Neural cell (in vitro differentiated cells): ENCODE measurements at regions not wholly inside any gene's neighbourhood (a gene's known extent, or its start where the extent isn't known, plus 50 kb on each side); places are given as distances from the start of the nearest gene placed in this dataset.

ENCODE experiments used
- H2AFZ ChIP-seq: fragments of 200-600, 300-800 bp; sonication (generic), shearing (Covaris generic); 2 replicates; pipeline ENCODE4 v1.6.0; 2014; ENCODE audit warnings: low read depth, mild to moderate bottlenecking, antibody characterized with exemption, low read length, moderate library complexity
- H3F3A ChIP-seq: fragments of 200-600 bp; shearing (Covaris generic); 2 replicates; pipeline ENCODE4 v1.6.1; 2016; ENCODE audit warnings: mild to moderate bottlenecking, moderate library complexity, mixed read lengths, antibody characterized with exemption, low read length; ENCODE audit not compliant: insufficient read depth, poor library complexity, severe bottlenecking
- H3K27ac ChIP-seq: fragments of 200-600, 300-800 bp; sonication (generic), shearing (Covaris generic); 2 replicates; pipeline ENCODE4 v1.5.1; 2014; ENCODE audit warnings: mild to moderate bottlenecking, low read length, moderate library complexity
- H3K27me3 ChIP-seq: fragments of 300-800, 200-600 bp; sonication (generic), shearing (Covaris generic); 2 replicates; pipeline ENCODE4 v1.6.0; 2014; ENCODE audit warnings: mild to moderate bottlenecking, low read depth, low read length, moderate library complexity; ENCODE audit not compliant: insufficient read depth
- H3K36me3 ChIP-seq: fragments of 300-800, 200-600 bp; sonication (generic), shearing (Covaris generic); 2 replicates; pipeline ENCODE4 v1.5.1; 2014; ENCODE audit warnings: mild to moderate bottlenecking, antibody characterized with exemption, low read length, moderate library complexity; ENCODE audit not compliant: insufficient read depth
- H3K4me2 ChIP-seq: fragments of 300-800, 200-600 bp; sonication (generic), shearing (Covaris generic); 2 replicates; pipeline ENCODE4 v1.6.0; 2014; ENCODE audit warnings: mild to moderate bottlenecking, low read length
- H3K4me3 ChIP-seq: fragments of 300-800, 200-600 bp; sonication (generic), shearing (Covaris generic); 2 replicates; pipeline ENCODE4 v1.5.1; 2014; ENCODE audit warnings: mild to moderate bottlenecking, low read length, moderate library complexity
- H3K79me2 ChIP-seq: fragments of 200-600 bp; shearing (Covaris generic); replicated peaks from 2 replicates; pipeline ENCODE4 v1.6.0; 2014; ENCODE audit warnings: mild to moderate bottlenecking, low read length, moderate library complexity; ENCODE audit not compliant: insufficient read depth
- H3K9ac ChIP-seq: fragments of 300-800, 200-600 bp; sonication (generic), shearing (Covaris generic); 2 replicates; pipeline ENCODE4 v1.6.1; 2016; ENCODE audit warnings: mild to moderate bottlenecking, low read length, mixed read lengths
- H3K9me2 ChIP-seq: fragments of 200-600 bp; shearing (Covaris generic); 2 replicates; pipeline ENCODE4 v1.6.1; 2016; ENCODE audit warnings: mild to moderate bottlenecking, low read length, mixed read lengths; ENCODE audit not compliant: insufficient read depth
- H3K9me3 ChIP-seq: fragments of 200-600, 300-800 bp; sonication (generic), shearing (Covaris generic); 2 replicates; pipeline ENCODE4 v1.6.1; 2016; ENCODE audit warnings: mild to moderate bottlenecking, mixed run types, low read length, moderate library complexity, mixed read lengths
- H4K20me1 ChIP-seq: fragments of 200-600 bp; shearing (Covaris generic); 2 replicates; pipeline ENCODE4 v1.6.1; 2016; ENCODE audit warnings: mild to moderate bottlenecking, mixed run types; ENCODE audit not compliant: insufficient read depth
- EP300 ChIP-seq: fragments of 450-650 bp; conservative IDR thresholded peaks from 2 replicates; pipeline ENCODE4 v1.6.1; 2014; ENCODE audit warnings: antibody characterized with exemption, mild to moderate bottlenecking, moderate library complexity; ENCODE audit not compliant: poor library complexity, severe bottlenecking
- EZH2 ChIP-seq: fragments of 200-600, 300-800 bp; shearing (Covaris generic), sonication (generic); IDR thresholded peaks from 2 replicates; pipeline ENCODE4 v1.6.1; 2014; ENCODE audit warnings: antibody characterized with exemption, low read length, borderline replicate concordance, mild to moderate bottlenecking; ENCODE audit not compliant: insufficient read depth, poor library complexity, severe bottlenecking
- MXI1 ChIP-seq: fragments of 450-650 bp; conservative IDR thresholded peaks from 2 replicates; pipeline ENCODE4 v1.6.1; 2014; ENCODE audit warnings: antibody characterized with exemption, mild to moderate bottlenecking; ENCODE audit not compliant: poor library complexity, severe bottlenecking
- POLR2AphosphoS5 ChIP-seq: IDR thresholded peaks from 2 replicates; pipeline ENCODE4 v1.6.1; 2012
- RAD21 ChIP-seq: fragments of 450-650 bp; conservative IDR thresholded peaks from 2 replicates; pipeline ENCODE4 v1.6.1; 2014; ENCODE audit warnings: antibody characterized with exemption, mild to moderate bottlenecking, moderate library complexity
- SMC3 ChIP-seq: fragments of 450-650 bp; conservative IDR thresholded peaks from 2 replicates; pipeline ENCODE4 v1.6.1; 2014; ENCODE audit warnings: antibody characterized with exemption, mild to moderate bottlenecking, moderate library complexity; ENCODE audit not compliant: poor library complexity
- TAF1 ChIP-seq: IDR thresholded peaks from 2 replicates; pipeline ENCODE4 v1.6.1; 2012; ENCODE audit warnings: low read depth
- TF ChIP-seq, protein P1 (sequence below): fragments of 450-650 bp; IDR thresholded peaks from 2 replicates; pipeline ENCODE4 v1.5.1; 2014; ENCODE audit warnings: antibody characterized with exemption, mild to moderate bottlenecking, moderate library complexity; ENCODE audit not compliant: poor library complexity, severe bottlenecking
- TF ChIP-seq, protein P2 (sequence below): IDR thresholded peaks from 2 replicates; pipeline ENCODE4 v1.6.1; 2012; ENCODE audit warnings: borderline replicate concordance

GRCh38 chr22:48335442-48336139, 1492.1 kb downstream of the BRD1 start:
- Histone ChIP-seq H3K9me3 (no peaks in the 10 kb centered on the region), H3K4me3 (no peak overlapping the region), H4K20me1 (no peaks in the 10 kb centered on the region), H3K27ac (no peak overlapping the region), H3K36me3 (no peaks in the 10 kb centered on the region), H2AFZ (no peak overlapping the region), H3K9ac (no peak overlapping the region), H3F3A (no peaks in the 10 kb centered on the region), H3K79me2 (no peaks in the 10 kb centered on the region), H3K9me2 (no peaks in the 10 kb centered on the region), H3K4me2 (no peak overlapping the region), H3K27me3 (no peaks in the 10 kb centered on the region)
- TF ChIP-seq SMC3 (no peak), MXI1 (no peak)

DNA sequence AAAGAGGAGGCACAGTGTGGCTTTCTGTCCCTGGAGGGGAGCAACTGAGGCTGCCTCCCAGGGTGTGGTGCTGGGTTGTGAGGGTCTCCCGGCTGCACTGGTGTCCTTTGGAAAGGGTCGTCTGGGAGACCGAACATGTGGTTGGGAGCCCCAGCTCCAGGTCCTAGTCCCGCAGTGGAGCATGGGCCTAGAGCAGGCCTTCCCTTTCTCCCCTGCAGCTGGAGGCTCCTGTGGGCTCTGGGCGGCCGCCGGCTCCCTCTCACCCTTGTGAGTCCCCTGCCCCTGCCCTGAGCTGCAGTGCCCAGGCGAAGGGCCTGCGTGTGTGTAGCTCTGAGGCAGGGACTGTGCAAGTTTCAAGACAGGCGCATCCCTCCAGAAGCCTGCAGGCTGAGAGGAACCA, 1492.7 kb downstream of the BRD1 start:
- no peak overlapping the region for H3K4me3 ChIP-seq
- H3K9me2 ChIP-seq, result no peaks in the 10 kb centered on the region
- no peak overlapping the region for H2AFZ ChIP-seq
- no peaks in the 10 kb centered on the region for H3K79me2 ChIP-seq
- H3K9ac ChIP-seq, result no peak overlapping the region
- no peaks in the 10 kb centered on the region for H3F3A ChIP-seq
- H3K27me3 ChIP-seq, result no peaks in the 10 kb centered on the region
- no peaks in the 10 kb centered on the region for H3K36me3 ChIP-seq
- no peaks in the 10 kb centered on the region for H4K20me1 ChIP-seq
- TF ChIP-seq, protein P1, sequence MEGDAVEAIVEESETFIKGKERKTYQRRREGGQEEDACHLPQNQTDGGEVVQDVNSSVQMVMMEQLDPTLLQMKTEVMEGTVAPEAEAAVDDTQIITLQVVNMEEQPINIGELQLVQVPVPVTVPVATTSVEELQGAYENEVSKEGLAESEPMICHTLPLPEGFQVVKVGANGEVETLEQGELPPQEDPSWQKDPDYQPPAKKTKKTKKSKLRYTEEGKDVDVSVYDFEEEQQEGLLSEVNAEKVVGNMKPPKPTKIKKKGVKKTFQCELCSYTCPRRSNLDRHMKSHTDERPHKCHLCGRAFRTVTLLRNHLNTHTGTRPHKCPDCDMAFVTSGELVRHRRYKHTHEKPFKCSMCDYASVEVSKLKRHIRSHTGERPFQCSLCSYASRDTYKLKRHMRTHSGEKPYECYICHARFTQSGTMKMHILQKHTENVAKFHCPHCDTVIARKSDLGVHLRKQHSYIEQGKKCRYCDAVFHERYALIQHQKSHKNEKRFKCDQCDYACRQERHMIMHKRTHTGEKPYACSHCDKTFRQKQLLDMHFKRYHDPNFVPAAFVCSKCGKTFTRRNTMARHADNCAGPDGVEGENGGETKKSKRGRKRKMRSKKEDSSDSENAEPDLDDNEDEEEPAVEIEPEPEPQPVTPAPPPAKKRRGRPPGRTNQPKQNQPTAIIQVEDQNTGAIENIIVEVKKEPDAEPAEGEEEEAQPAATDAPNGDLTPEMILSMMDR, result no peak
- no peak for TF ChIP-seq POLR2AphosphoS5
- no peak for TF ChIP-seq MXI1
- no peak for TF ChIP-seq EZH2
- TF ChIP-seq SMC3, result no peak
- no peak for TF ChIP-seq TAF1
- TF ChIP-seq EP300, result no peak
- TF ChIP-seq, protein P2, sequence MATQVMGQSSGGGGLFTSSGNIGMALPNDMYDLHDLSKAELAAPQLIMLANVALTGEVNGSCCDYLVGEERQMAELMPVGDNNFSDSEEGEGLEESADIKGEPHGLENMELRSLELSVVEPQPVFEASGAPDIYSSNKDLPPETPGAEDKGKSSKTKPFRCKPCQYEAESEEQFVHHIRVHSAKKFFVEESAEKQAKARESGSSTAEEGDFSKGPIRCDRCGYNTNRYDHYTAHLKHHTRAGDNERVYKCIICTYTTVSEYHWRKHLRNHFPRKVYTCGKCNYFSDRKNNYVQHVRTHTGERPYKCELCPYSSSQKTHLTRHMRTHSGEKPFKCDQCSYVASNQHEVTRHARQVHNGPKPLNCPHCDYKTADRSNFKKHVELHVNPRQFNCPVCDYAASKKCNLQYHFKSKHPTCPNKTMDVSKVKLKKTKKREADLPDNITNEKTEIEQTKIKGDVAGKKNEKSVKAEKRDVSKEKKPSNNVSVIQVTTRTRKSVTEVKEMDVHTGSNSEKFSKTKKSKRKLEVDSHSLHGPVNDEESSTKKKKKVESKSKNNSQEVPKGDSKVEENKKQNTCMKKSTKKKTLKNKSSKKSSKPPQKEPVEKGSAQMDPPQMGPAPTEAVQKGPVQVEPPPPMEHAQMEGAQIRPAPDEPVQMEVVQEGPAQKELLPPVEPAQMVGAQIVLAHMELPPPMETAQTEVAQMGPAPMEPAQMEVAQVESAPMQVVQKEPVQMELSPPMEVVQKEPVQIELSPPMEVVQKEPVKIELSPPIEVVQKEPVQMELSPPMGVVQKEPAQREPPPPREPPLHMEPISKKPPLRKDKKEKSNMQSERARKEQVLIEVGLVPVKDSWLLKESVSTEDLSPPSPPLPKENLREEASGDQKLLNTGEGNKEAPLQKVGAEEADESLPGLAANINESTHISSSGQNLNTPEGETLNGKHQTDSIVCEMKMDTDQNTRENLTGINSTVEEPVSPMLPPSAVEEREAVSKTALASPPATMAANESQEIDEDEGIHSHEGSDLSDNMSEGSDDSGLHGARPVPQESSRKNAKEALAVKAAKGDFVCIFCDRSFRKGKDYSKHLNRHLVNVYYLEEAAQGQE, result no peak
- TF ChIP-seq RAD21, result no peak
- no peaks in the 10 kb centered on the region for H3K9me3 ChIP-seq
- no peak overlapping the region for H3K4me2 ChIP-seq
- no peak overlapping the region for H3K27ac ChIP-seq
